ENCODE measurements at regions not wholly inside any gene's neighbourhood (a gene's known extent, or its start where the extent isn't known, plus 50 kb on each side); places are given as distances from the start of the nearest gene placed in this dataset.
"Not testable (repeated sequence)": the region's sequence is repeated elsewhere in the genome, so short reads cannot be mapped to it uniquely, and the experiment has no call there.

DNA sequence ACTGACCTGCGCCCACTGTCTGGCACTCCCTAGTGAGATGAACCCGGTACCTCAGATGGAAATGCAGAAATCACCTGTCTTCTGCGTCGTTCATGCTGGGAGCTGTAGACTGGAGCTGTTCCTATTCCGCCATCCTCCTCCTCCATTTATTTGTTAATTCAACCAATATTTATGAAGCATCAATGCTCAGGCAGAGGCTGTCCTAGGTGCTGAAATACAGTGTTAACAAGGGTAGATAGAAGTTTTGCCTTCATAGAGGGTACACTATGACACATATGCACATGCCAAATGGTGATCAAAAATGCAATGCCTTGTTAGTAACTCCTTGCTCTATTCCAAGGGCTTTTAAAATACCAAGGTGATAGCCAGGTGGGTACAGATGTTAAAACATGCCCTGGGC is 166.0 kb upstream of the CCL2 start:
- TF ChIP-seq, protein P1, sequence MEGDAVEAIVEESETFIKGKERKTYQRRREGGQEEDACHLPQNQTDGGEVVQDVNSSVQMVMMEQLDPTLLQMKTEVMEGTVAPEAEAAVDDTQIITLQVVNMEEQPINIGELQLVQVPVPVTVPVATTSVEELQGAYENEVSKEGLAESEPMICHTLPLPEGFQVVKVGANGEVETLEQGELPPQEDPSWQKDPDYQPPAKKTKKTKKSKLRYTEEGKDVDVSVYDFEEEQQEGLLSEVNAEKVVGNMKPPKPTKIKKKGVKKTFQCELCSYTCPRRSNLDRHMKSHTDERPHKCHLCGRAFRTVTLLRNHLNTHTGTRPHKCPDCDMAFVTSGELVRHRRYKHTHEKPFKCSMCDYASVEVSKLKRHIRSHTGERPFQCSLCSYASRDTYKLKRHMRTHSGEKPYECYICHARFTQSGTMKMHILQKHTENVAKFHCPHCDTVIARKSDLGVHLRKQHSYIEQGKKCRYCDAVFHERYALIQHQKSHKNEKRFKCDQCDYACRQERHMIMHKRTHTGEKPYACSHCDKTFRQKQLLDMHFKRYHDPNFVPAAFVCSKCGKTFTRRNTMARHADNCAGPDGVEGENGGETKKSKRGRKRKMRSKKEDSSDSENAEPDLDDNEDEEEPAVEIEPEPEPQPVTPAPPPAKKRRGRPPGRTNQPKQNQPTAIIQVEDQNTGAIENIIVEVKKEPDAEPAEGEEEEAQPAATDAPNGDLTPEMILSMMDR (IDR thresholded peaks at IDR 0.05): not testable (repeated sequence)
- TF ChIP-seq POLR2A (IDR thresholded peaks at IDR 0.05): not testable (repeated sequence)

All from esophagus squamous epithelium (tissue), 4 donors.